H1 (cell line): ENCODE measurements at regions not wholly inside any gene's neighbourhood (a gene's known extent, or its start where the extent isn't known, plus 50 kb on each side); places are given as distances from the start of the nearest gene placed in this dataset.

ENCODE experiments used
- ASH2L ChIP-seq: fragments of 200-600, 300-600 bp; sonication (generic); IDR thresholded peaks from one replicate; pipeline ENCODE4 v1.7.1; 2017; ENCODE audit warnings: low read length
- ZNF274 ChIP-seq: IDR thresholded peaks from 2 replicates; pipeline ENCODE4 v1.7.0; 2012; ENCODE audit warnings: low read length, borderline replicate concordance; ENCODE audit errors: extremely low read depth

DNA sequence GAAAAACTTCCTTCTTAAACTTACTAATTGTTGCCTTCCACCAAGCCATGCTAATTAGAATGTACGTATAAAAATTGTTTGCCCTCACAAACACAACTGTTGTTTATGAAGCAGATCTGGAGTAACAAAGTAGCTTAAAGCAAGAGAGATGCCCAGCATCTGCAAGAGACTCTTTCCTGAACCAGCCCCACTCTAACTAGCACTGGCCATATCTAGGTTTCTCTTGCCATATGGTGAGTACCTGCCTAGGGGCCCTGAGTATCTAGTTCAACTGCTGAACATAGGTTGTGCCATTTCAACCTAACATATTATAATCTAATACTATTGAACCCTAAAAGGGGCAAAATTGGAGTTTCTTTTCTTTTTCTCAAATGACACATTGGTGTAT lies 883.4 kb upstream of the B3GALT2 start (continued):
- TF ChIP-seq ASH2L: no peak
- TF ChIP-seq ZNF274: no peak
